Upper lobe of right lung (tissue), 1 donor: ENCODE measurements at regions not wholly inside any gene's neighbourhood (a gene's known extent, or its start where the extent isn't known, plus 50 kb on each side); places are given as distances from the start of the nearest gene placed in this dataset.

Experiments used
- ATAC-seq: fragments of 200-7000 bp; cut with Tn5 transposase; one replicate; pipeline ENCODE4 v1.9.1; 2020; ENCODE audit warnings: mild to moderate bottlenecking, moderate library complexity
- DNase-seq: peaks from one replicate; pipeline ENCODE4 v3.0.0-alpha.2; 2020
- H3K27ac ChIP-seq: fragments of 200-600 bp; one replicate; pipeline ENCODE4 v1.8.0; 2022
- H3K27me3 ChIP-seq: fragments of 200-600 bp; one replicate; pipeline ENCODE4 v1.8.0; 2022; ENCODE audit warnings: mild to moderate bottlenecking
- H3K36me3 ChIP-seq: fragments of 200-600 bp; one replicate; pipeline ENCODE4 v1.8.0; 2022
- H3K4me1 ChIP-seq: fragments of 200-600 bp; one replicate; pipeline ENCODE4 v1.8.0; 2022
- H3K4me3 ChIP-seq: fragments of 200-600 bp; one replicate; pipeline ENCODE4 v1.8.0; 2022; ENCODE audit warnings: mild to moderate bottlenecking
- H3K9me3 ChIP-seq: fragments of 200-600 bp; one replicate; pipeline ENCODE4 v1.8.0; 2022
- CTCF ChIP-seq: fragments of 200-600 bp; IDR thresholded peaks from one replicate; pipeline ENCODE4 v1.8.0; 2022; ENCODE audit warnings: antibody characterized with exemption
- intact Hi-C: fragments of 100-400 bp; cut with DNase I; formaldehyde crosslinking; loops from one replicate; pipeline ENCODE4 v1.11.0; 2022
- donor health status: DM: no; HTN: yes; CAD: no; lungs with severe emphysema.

- Histone ChIP-seq H3K4me3 (no peak overlapping the region), H3K9me3 (no peaks in the 10 kb centered on the region), H3K27me3 (no peaks in the 10 kb centered on the region), H3K4me1 (no peaks in the 10 kb centered on the region), H3K36me3 (no peaks in the 10 kb centered on the region), H3K27ac (no peak overlapping the region)
- intact Hi-C loops = no loop called here
- no peak for TF ChIP-seq CTCF
- DNase-seq = no peak
- no peak for ATAC-seq
Measured at GRCh38 chr5:4725594-4725993, 414.5 kb upstream of the ADAMTS16 start.

GRCh38 chr5:4730279-4730678 is 409.9 kb upstream of the ADAMTS16 start:
- no peaks in the 10 kb centered on the region for H3K4me1 ChIP-seq
- H3K27ac ChIP-seq = no peak overlapping the region
- DNase-seq (no peak), ATAC-seq (no peak)
- no peaks in the 10 kb centered on the region for H3K36me3 ChIP-seq
- no peaks in the 10 kb centered on the region for H3K27me3 ChIP-seq
- no peak for TF ChIP-seq CTCF
- no peak overlapping the region for H3K4me3 ChIP-seq
- no peaks in the 10 kb centered on the region for H3K9me3 ChIP-seq
- intact Hi-C loops = no loop called here

- DNase-seq (no peak), ATAC-seq (no peak)
- no peak overlapping the region for H3K4me3 ChIP-seq
- H3K36me3 ChIP-seq = no peaks in the 10 kb centered on the region
- no peaks in the 10 kb centered on the region for H3K9me3 ChIP-seq
- no peaks in the 10 kb centered on the region for H3K4me1 ChIP-seq
- no peak overlapping the region for H3K27ac ChIP-seq
- no peaks in the 10 kb centered on the region for H3K27me3 ChIP-seq
- intact Hi-C loops = no loop called here
- no peak for TF ChIP-seq CTCF
Measured at GRCh38 chr5:4734348-4734747, 405.8 kb upstream of the ADAMTS16 start.

GRCh38 chr5:4735261-4735660 is 404.9 kb upstream of the ADAMTS16 start:
- no peak for TF ChIP-seq CTCF
- DNase-seq (no peak), ATAC-seq (no peak)
- Histone ChIP-seq H3K9me3 (no peaks in the 10 kb centered on the region), H3K4me3 (no peak overlapping the region), H3K27ac (no peak overlapping the region), H3K27me3 (no peaks in the 10 kb centered on the region), H3K36me3 (no peaks in the 10 kb centered on the region), H3K4me1 (no peaks in the 10 kb centered on the region)
- intact Hi-C loops = no loop called here

GRCh38 chr5:4737868-4738267 is 402.3 kb upstream of the ADAMTS16 start:
- H3K36me3 ChIP-seq = no peaks in the 10 kb centered on the region
- no peaks in the 10 kb centered on the region for H3K27me3 ChIP-seq
- ATAC-seq = peak; percentile 68
- no peak overlapping the region for H3K4me3 ChIP-seq
- H3K9me3 ChIP-seq = no peaks in the 10 kb centered on the region
- TF ChIP-seq CTCF = no peak
- no peaks in the 10 kb centered on the region for H3K4me1 ChIP-seq
- no peak overlapping the region for H3K27ac ChIP-seq
- no peak for DNase-seq
- intact Hi-C loops = no loop called here

GRCh38 chr5:4738298-4738697 is 401.8 kb upstream of the ADAMTS16 start:
- no peaks in the 10 kb centered on the region for H3K4me1 ChIP-seq
- no peaks in the 10 kb centered on the region for H3K9me3 ChIP-seq
- no peaks in the 10 kb centered on the region for H3K36me3 ChIP-seq
- H3K27me3 ChIP-seq = no peaks in the 10 kb centered on the region
- DNase-seq = no peak
- no peak overlapping the region for H3K27ac ChIP-seq
- H3K4me3 ChIP-seq = no peak overlapping the region
- TF ChIP-seq CTCF = no peak
- intact Hi-C loops = no loop called here
- no peak for ATAC-seq
